ENCODE measurements at regions not wholly inside any gene's neighbourhood (a gene's known extent, or its start where the extent isn't known, plus 50 kb on each side); places are given as distances from the start of the nearest gene placed in this dataset.

- H2AK9ac ChIP-seq (replicated peaks; ENCODE audit: low read depth, low read length, poor library complexity): no peak overlapping the region
- no peak overlapping the region for H3K23ac ChIP-seq (ENCODE audit: low read depth, low read length)
- H4K8ac ChIP-seq (ENCODE audit: low read depth in 2 of 2, low read length in 2 of 2): no peak overlapping the region
- no peak overlapping the region for H2BK120ac ChIP-seq (ENCODE audit: low read depth, low read length)
- H2BK20ac ChIP-seq (ENCODE audit: low read depth, low read length): no peak overlapping the region
- H3K27me3 ChIP-seq (ENCODE audit: control insufficient read depth, insufficient read depth, low read length): no peaks in the 10 kb centered on the region
- in situ Hi-C loops (cut with MboI; ENCODE audit: low sequenced_read_pairs) (no loop called here), intact Hi-C loops (cut with micrococcal nuclease) (no loop called here), dilution Hi-C loops (cut with HindIII; ENCODE audit: low sequenced_read_pairs, unreplicated experiment) (no loop called here)
- no TSS peak for BruUV-seq (replicated peaks)
- no peaks in the 10 kb centered on the region for H4K20me1 ChIP-seq (ENCODE audit: insufficient read depth, low read length)
- DNase-seq: no peak
- no CpG with 5 or more reads among the region's 10 CpGs for WGBS, 2 experiments (ENCODE audit: extremely low coverage in 2 of 2, insufficient read length in 1 of 2)
- H2BK5ac ChIP-seq (ENCODE audit: low read depth, low read length, poor library complexity, severe bottlenecking): no peak overlapping the region
- POLR2A ChIA-PET (ENCODE audit: unreplicated experiment): no interaction called here
- peaks cover 4% of the 10 kb centered on the region; the same call in 1 of the 2 replicates for H3K9me3 ChIP-seq (ENCODE audit: control insufficient read depth, insufficient read depth, low read length)
- no peak overlapping the region for H3K14ac ChIP-seq (replicated peaks; ENCODE audit: low read depth, low read length)
- no peak overlapping the region for H3K56ac ChIP-seq (ENCODE audit: extremely low read depth, insufficient read depth, low read length)
- no peak for ATAC-seq (ENCODE audit: low read depth)
- no peak overlapping the region for H4K91ac ChIP-seq (ENCODE audit: insufficient read depth, low read depth, low read length)
- CTCF ChIA-PET: no interaction called here
- H3K4ac ChIP-seq (ENCODE audit: low read depth, low read length): no peak overlapping the region
- H3K4me1 ChIP-seq (ENCODE audit: control insufficient read depth, insufficient read depth, low read length): no peaks in the 10 kb centered on the region
- H4K5ac ChIP-seq (ENCODE audit: low read depth, low read length): no peak overlapping the region
- H3K36me3 ChIP-seq (ENCODE audit: control insufficient read depth, insufficient read depth, low read length): no peaks in the 10 kb centered on the region
- no peak overlapping the region for H3K18ac ChIP-seq (ENCODE audit: low read depth, low read length)
- H3K9me1 ChIP-seq (ENCODE audit: insufficient read depth, low read length): no peaks in the 10 kb centered on the region
- H2AFZ ChIP-seq (replicated peaks; ENCODE audit: low read length, poor library complexity): no peak overlapping the region
- no peaks in the 10 kb centered on the region for H3K79me1 ChIP-seq (ENCODE audit: low read depth in 1 of 2, low read length in 2 of 2)
- TF ChIP-seq MAZ (IDR thresholded peaks at IDR 0.05; ENCODE audit: borderline replicate concordance, low read depth, low read length) (no peak), CTCF (conservative IDR thresholded peaks at IDR 0.05; ENCODE audit: low read depth, low read length) (no peak), MAFK (IDR thresholded peaks at IDR 0.05; ENCODE audit: low read depth, low read length) (no peak), MXI1 (IDR thresholded peaks at IDR 0.05; ENCODE audit: borderline replicate concordance, low read depth, low read length) (no peak), RAD21 (IDR thresholded peaks at IDR 0.05; ENCODE audit: low read length) (no peak), ELK1 (IDR thresholded peaks at IDR 0.05; ENCODE audit: borderline replicate concordance, low read depth, low read length) (no peak), NFE2L2 (IDR thresholded peaks at IDR 0.05; ENCODE audit: low read depth, low read length) (no peak), CEBPB (IDR thresholded peaks at IDR 0.05; ENCODE audit: low read depth, low read length) (no peak), BHLHE40 (IDR thresholded peaks at IDR 0.05; ENCODE audit: low read depth, low read length) (no peak), POLR2A (IDR thresholded peaks at IDR 0.05; ENCODE audit: low read depth, low read length) (no peak), RCOR1 (IDR thresholded peaks at IDR 0.05; ENCODE audit: insufficient replicate concordance, low read length) (no peak), CHD1 (IDR thresholded peaks at IDR 0.05; ENCODE audit: low read depth, low read length) (no peak), FOS (IDR thresholded peaks at IDR 0.05; ENCODE audit: low read depth, low read length) (no peak)
- no peak overlapping the region for H2AK5ac ChIP-seq (ENCODE audit: low read depth, low read length)
- no peak overlapping the region for H3K9ac ChIP-seq (ENCODE audit: low read depth, low read length)
- no peak overlapping the region for H2BK15ac ChIP-seq (ENCODE audit: low read depth, low read length)
- H3K27ac ChIP-seq (ENCODE audit: insufficient read depth, low read length): no peak overlapping the region
- no peak overlapping the region for H3K4me2 ChIP-seq (ENCODE audit: low read depth, low read length)
- no peak overlapping the region for H3K4me3 ChIP-seq (ENCODE audit: insufficient read depth, low read depth, low read length)
Observed at GRCh38 chr19:32124585-32124984, 220.8 kb upstream of the ZNF507 start.

All from IMR-90 (cell line).